Neuronal stem cell (in vitro differentiated cells): ENCODE measurements at regions not wholly inside any gene's neighbourhood (a gene's known extent, or its start where the extent isn't known, plus 50 kb on each side); places are given as distances from the start of the nearest gene placed in this dataset.

Source experiments
- DNase-seq: peaks from one replicate; pipeline ENCODE4 v3.0.0-alpha.2; 2013; ENCODE audit warnings: low spot score
- H2AFZ ChIP-seq: one replicate; pipeline ENCODE4 v1.6.1; 2013; ENCODE audit warnings: mild to moderate bottlenecking, low read length, inconsistent platforms
- H2AK5ac ChIP-seq: 2 replicates; pipeline ENCODE4 v1.6.1; 2013; ENCODE audit warnings: low read depth, mild to moderate bottlenecking, inconsistent platforms, low read length, moderate library complexity, mixed read lengths
- H2BK120ac ChIP-seq: 2 replicates; pipeline ENCODE4 v1.6.1; 2013; ENCODE audit warnings: low read depth, mild to moderate bottlenecking, inconsistent platforms, low read length, moderate library complexity, mixed read lengths
- H2BK12ac ChIP-seq: one replicate; pipeline ENCODE4 v1.6.1; 2013; ENCODE audit warnings: low read length, inconsistent platforms
- H2BK15ac ChIP-seq: 2 replicates; pipeline ENCODE4 v1.6.1; 2013; ENCODE audit warnings: mild to moderate bottlenecking, low read length, inconsistent platforms, mixed read lengths
- H2BK5ac ChIP-seq: one replicate; pipeline ENCODE4 v1.6.1; 2013; ENCODE audit warnings: inconsistent platforms, mild to moderate bottlenecking, low read length, moderate library complexity
- H3K14ac ChIP-seq: one replicate; pipeline ENCODE4 v1.6.1; 2013; ENCODE audit warnings: low read length, inconsistent platforms
- H3K18ac ChIP-seq: 2 replicates; pipeline ENCODE4 v1.6.1; 2013; ENCODE audit warnings: low read length, inconsistent platforms
- H3K23ac ChIP-seq: 2 replicates; pipeline ENCODE4 v1.6.1; 2013; ENCODE audit warnings: low read depth, mild to moderate bottlenecking, mixed read lengths, low read length, inconsistent platforms; ENCODE audit not compliant: poor library complexity
- H3K27ac ChIP-seq: replicated peaks from 3 replicates; pipeline ENCODE4 v1.5.1; 2013; ENCODE audit warnings: low read length, inconsistent platforms
- H3K27me3 ChIP-seq, 3 experiments: 2 replicates each; pipeline ENCODE4 v1.6.1; 2013; ENCODE audit warnings: low read length in 3 of 3, mild to moderate bottlenecking in 2 of 3, inconsistent platforms in 1 of 3, low read depth in 1 of 3, mixed read lengths in 1 of 3, moderate library complexity in 1 of 3; ENCODE audit not compliant: control insufficient read depth in 3 of 3, insufficient read depth in 3 of 3
- H3K36me3 ChIP-seq, 2 donors: replicated peaks in 1 of 2; 2 replicates each; pipeline ENCODE4 v1.6.1; 2013; ENCODE audit warnings: low read length in 2 of 2; ENCODE audit not compliant: control insufficient read depth in 2 of 2, insufficient read depth in 2 of 2
- H3K4ac ChIP-seq: 2 replicates; pipeline ENCODE4 v1.6.1; 2013; ENCODE audit warnings: inconsistent platforms, mild to moderate bottlenecking, low read length, moderate library complexity
- H3K4me1 ChIP-seq, 2 donors: 1 replicate in 1 of 2; 2 replicates in 1 of 2; pipeline ENCODE4 v1.6.1; 2013; ENCODE audit warnings: low read length in 2 of 2, low read depth in 1 of 2; ENCODE audit not compliant: control insufficient read depth in 2 of 2, insufficient read depth in 1 of 2
- H3K4me2 ChIP-seq: one replicate; pipeline ENCODE4 v1.6.1; 2013; ENCODE audit warnings: mild to moderate bottlenecking, low read length, inconsistent platforms; ENCODE audit not compliant: insufficient read depth, poor library complexity, severe bottlenecking
- H3K4me3 ChIP-seq, 2 donors: 2 replicates each; pipeline ENCODE4 v1.5.1; 2013; ENCODE audit warnings: low read length in 2 of 2, mild to moderate bottlenecking in 2 of 2, inconsistent platforms in 1 of 2, moderate library complexity in 1 of 2
- H3K79me1 ChIP-seq: one replicate; pipeline ENCODE4 v1.6.1; 2013; ENCODE audit warnings: low read depth, mild to moderate bottlenecking, inconsistent platforms, low read length, moderate library complexity
- H3K9ac ChIP-seq: one replicate; pipeline ENCODE4 v1.6.1; 2013; ENCODE audit warnings: mild to moderate bottlenecking, low read depth, low read length, inconsistent platforms; ENCODE audit not compliant: poor library complexity
- H3K9me3 ChIP-seq, 2 donors: replicated peaks in 1 of 2; 2 replicates each; pipeline versions ENCODE3 to v1.6.1; 2013; ENCODE audit warnings: low read length in 2 of 2, mild to moderate bottlenecking in 2 of 2, inconsistent platforms in 1 of 2, low read depth in 1 of 2, mixed read lengths in 1 of 2, moderate library complexity in 1 of 2; ENCODE audit not compliant: control insufficient read depth in 2 of 2, insufficient read depth in 1 of 2
- H4K8ac ChIP-seq: one replicate; pipeline ENCODE4 v1.6.1; 2013; ENCODE audit warnings: low read depth, mild to moderate bottlenecking, inconsistent platforms, low read length, moderate library complexity
- H4K91ac ChIP-seq: one replicate; pipeline ENCODE4 v1.6.1; 2013; ENCODE audit warnings: low read length, low read depth, mild to moderate bottlenecking, inconsistent platforms; ENCODE audit not compliant: poor library complexity
- WGBS, 2 donors: extraction: QIAGEN DNeasy Blood & Tissue Kit; methylation state at CpG; one replicate each; pipeline ENCODE4 v1.1.7; 2013; ENCODE audit warnings: missing lambda C conversion rate in 2 of 2, mixed read lengths in 1 of 2; ENCODE audit not compliant: insufficient read length in 2 of 2, insufficient replicate concordance in 1 of 2; ENCODE audit errors: extremely low coverage in 2 of 2; 5-methylcytosine and 5-hydroxymethylcytosine counted together

- H3K14ac ChIP-seq = no peak overlapping the region
- peaks cover 0 to 4% of the 10 kb centered on the region in 2 donors for H3K9me3 ChIP-seq
- WGBS, 2 donors = no CpG with 5 or more reads among the region's 2 CpGs
- H2AK5ac ChIP-seq = no peak overlapping the region
- H3K4me1 ChIP-seq = no peaks in the 10 kb centered on the region
- H4K8ac ChIP-seq = no peak overlapping the region
- no peak overlapping the region for H4K91ac ChIP-seq
- H3K18ac ChIP-seq = no peak overlapping the region
- H3K27ac ChIP-seq = no peak overlapping the region
- no peaks in the 10 kb centered on the region for H3K36me3 ChIP-seq
- H3K4ac ChIP-seq = no peak overlapping the region
- H3K27me3 ChIP-seq = peaks cover 0 to 9% (median 0%) of the 10 kb centered on the region in 3 experiments
- no peak overlapping the region for H3K4me2 ChIP-seq
- no peak overlapping the region for H2BK12ac ChIP-seq
- H2BK15ac ChIP-seq = no peak overlapping the region
- no peak for DNase-seq
- H3K79me1 ChIP-seq = no peaks in the 10 kb centered on the region
- no peak overlapping the region for H3K23ac ChIP-seq
- H2AFZ ChIP-seq = no peak overlapping the region
- H3K4me3 ChIP-seq = no peak overlapping the region
- H3K9ac ChIP-seq = no peak overlapping the region
- no peak overlapping the region for H2BK120ac ChIP-seq
- no peak overlapping the region for H2BK5ac ChIP-seq
These were observed 96.0 kb upstream of the NHS start for GRCh38 chrX:17278961-17279360.

- no peak overlapping the region for H2BK5ac ChIP-seq
- H3K27ac ChIP-seq = no peak overlapping the region
- DNase-seq = no peak
- H3K27me3 ChIP-seq = peaks cover 0 to 11% (median 0%) of the 10 kb centered on the region in 3 experiments
- H3K79me1 ChIP-seq = no peaks in the 10 kb centered on the region
- no peaks in the 10 kb centered on the region for H3K9me3 ChIP-seq
- H4K8ac ChIP-seq = no peak overlapping the region
- no peak overlapping the region for H3K4me2 ChIP-seq
- H3K4me3 ChIP-seq = no peak overlapping the region
- H3K4ac ChIP-seq = no peak overlapping the region
- no peak overlapping the region for H3K18ac ChIP-seq
- H2BK120ac ChIP-seq = no peak overlapping the region
- H3K23ac ChIP-seq = no peak overlapping the region
- H2BK15ac ChIP-seq = no peak overlapping the region
- H4K91ac ChIP-seq = no peak overlapping the region
- no peak overlapping the region for H3K14ac ChIP-seq
- H2AK5ac ChIP-seq = no peak overlapping the region
- no peaks in the 10 kb centered on the region for H3K4me1 ChIP-seq
- H3K9ac ChIP-seq = no peak overlapping the region
- H3K36me3 ChIP-seq = no peaks in the 10 kb centered on the region
- no CpG with 5 or more reads among the region's 2 CpGs for WGBS, 2 donors
- no peak overlapping the region for H2BK12ac ChIP-seq
- H2AFZ ChIP-seq = no peak overlapping the region
These were observed 89.0 kb upstream of the NHS start for GRCh38 chrX:17285983-17286382.

- Histone ChIP-seq H3K23ac (no peak overlapping the region), H2BK15ac (no peak overlapping the region), H3K27me3 (no peaks in the 10 kb centered on the region), H3K9me3 (no peaks in the 10 kb centered on the region), H3K18ac (no peak overlapping the region), H4K8ac (no peak overlapping the region), H4K91ac (no peak overlapping the region), H3K14ac (no peak overlapping the region), H3K9ac (no peak overlapping the region), H2AFZ (no peak overlapping the region), H2BK12ac (no peak overlapping the region), H3K27ac (no peak overlapping the region), H2AK5ac (no peak overlapping the region), H3K4me1 (no peaks in the 10 kb centered on the region), H3K79me1 (no peaks in the 10 kb centered on the region), H3K4me3 (no peak overlapping the region), H2BK120ac (no peak overlapping the region), H2BK5ac (no peak overlapping the region), H3K36me3 (no peaks in the 10 kb centered on the region), H3K4ac (no peak overlapping the region), H3K4me2 (no peak overlapping the region)
- WGBS, 2 donors = no CpG with 5 or more reads among the region's 2 CpGs
- DNase-seq = no peak
These were observed 83.7 kb upstream of the NHS start for GRCh38 chrX:17291171-17291900.

GRCh38 chrX:17292111-17292527, 82.9 kb upstream of the NHS start:
- H3K18ac ChIP-seq = no peak overlapping the region
- H2BK15ac ChIP-seq = no peak overlapping the region
- H3K4me3 ChIP-seq = no peak overlapping the region
- H3K9ac ChIP-seq = no peak overlapping the region
- peak overlapping the region; percentile 46 for H3K27ac ChIP-seq
- H3K23ac ChIP-seq = no peak overlapping the region
- peak; percentile 0 for DNase-seq
- H4K91ac ChIP-seq = no peak overlapping the region
- no peaks in the 10 kb centered on the region for H3K27me3 ChIP-seq
- no peaks in the 10 kb centered on the region for H3K4me1 ChIP-seq
- H2BK120ac ChIP-seq = no peak overlapping the region
- no peak overlapping the region for H2BK12ac ChIP-seq
- no peak overlapping the region for H3K14ac ChIP-seq
- H4K8ac ChIP-seq = no peak overlapping the region
- no peak overlapping the region for H2BK5ac ChIP-seq
- peak overlapping the region; percentile 79 for H2AFZ ChIP-seq
- H3K4ac ChIP-seq = no peak overlapping the region
- no peaks in the 10 kb centered on the region for H3K36me3 ChIP-seq
- H3K9me3 ChIP-seq = no peaks in the 10 kb centered on the region
- no peak overlapping the region for H2AK5ac ChIP-seq
- no peak overlapping the region for H3K4me2 ChIP-seq
- no peaks in the 10 kb centered on the region for H3K79me1 ChIP-seq
- WGBS, 2 donors = no CpG with 5 or more reads among the region's 4 CpGs
